HG02943 (cell line): ENCODE measurements at regions not wholly inside any gene's neighbourhood (a gene's known extent, or its start where the extent isn't known, plus 50 kb on each side); places are given as distances from the start of the nearest gene placed in this dataset.

ENCODE experiments used
- ATAC-seq: cut with Tn5 transposase; IDR thresholded peaks from one replicate; pipeline ENCODE4 v1.9.1; 2021; ENCODE audit warnings: mild to moderate bottlenecking, low read depth, moderate library complexity; ENCODE audit not compliant: unreplicated experiment

- no peak for ATAC-seq
Measured at GRCh38 chr5:123875561-123876275, 363.7 kb downstream of the CSNK1G3 start.

GRCh38 chr5:123874600-123875201 is 362.7 kb downstream of the CSNK1G3 start:
- ATAC-seq, result no peak

- ATAC-seq, result no peak
Measured at GRCh38 chr5:123873846-123874245, 361.9 kb downstream of the CSNK1G3 start.

- ATAC-seq, result no peak
Measured at GRCh38 chr5:123871373-123871772, 359.4 kb downstream of the CSNK1G3 start.

GRCh38 chr5:123868881-123869280 is 356.9 kb downstream of the CSNK1G3 start:
- ATAC-seq, result no peak

- ATAC-seq, result no peak
Measured at GRCh38 chr5:123868267-123868666, 356.3 kb downstream of the CSNK1G3 start.

- no peak for ATAC-seq
Measured at GRCh38 chr5:123865641-123866040, 353.7 kb downstream of the CSNK1G3 start.

GRCh38 chr5:123864578-123864977 is 352.6 kb downstream of the CSNK1G3 start:
- no peak for ATAC-seq

GRCh38 chr5:123858938-123859337 is 347.0 kb downstream of the CSNK1G3 start:
- ATAC-seq, result no peak

GRCh38 chr5:123856766-123857165 is 344.8 kb downstream of the CSNK1G3 start:
- ATAC-seq, result no peak

GRCh38 chr5:123855609-123856008 is 343.6 kb downstream of the CSNK1G3 start:
- ATAC-seq, result no peak

- no peak for ATAC-seq
Measured at GRCh38 chr5:123845356-123846100, 333.6 kb downstream of the CSNK1G3 start.

- ATAC-seq, result no peak
Measured at GRCh38 chr5:123844873-123845272, 332.9 kb downstream of the CSNK1G3 start.

GRCh38 chr5:123835421-123835820 is 323.4 kb downstream of the CSNK1G3 start:
- no peak for ATAC-seq

GRCh38 chr5:123830575-123830974 is 318.6 kb downstream of the CSNK1G3 start:
- ATAC-seq, result no peak

GRCh38 chr5:123827811-123828210 is 315.8 kb downstream of the CSNK1G3 start:
- ATAC-seq, result no peak

- ATAC-seq, result no peak
Measured at GRCh38 chr5:123819833-123820232, 307.9 kb downstream of the CSNK1G3 start.

GRCh38 chr5:123819386-123819785 is 307.4 kb downstream of the CSNK1G3 start:
- ATAC-seq, result no peak

- ATAC-seq, result no peak
Measured at GRCh38 chr5:123817267-123817666, 305.3 kb downstream of the CSNK1G3 start.

- no peak for ATAC-seq
Measured at GRCh38 chr5:123814801-123815470, 303.0 kb downstream of the CSNK1G3 start.
